Progenitor cell of endocrine pancreas (in vitro differentiated cells): ENCODE measurements at regions not wholly inside any gene's neighbourhood (a gene's known extent, or its start where the extent isn't known, plus 50 kb on each side); places are given as distances from the start of the nearest gene placed in this dataset.

Experiments
- DNase-seq: peaks from one replicate; pipeline ENCODE4 v3.0.0; 2021; ENCODE audit warnings: low spot score; ENCODE audit not compliant: unreplicated experiment
- H3K27ac Mint-ChIP-seq: 2 replicates; pipeline ENCODE4 v1.8.0; 2021; ENCODE audit warnings: mild to moderate bottlenecking, moderate library complexity, mixed read lengths
- H3K27me3 Mint-ChIP-seq: 2 replicates; pipeline ENCODE4 v1.8.0; 2021; ENCODE audit warnings: mixed read lengths
- H3K36me3 Mint-ChIP-seq: 2 replicates; pipeline ENCODE4 v1.8.0; 2022; ENCODE audit warnings: mixed read lengths; ENCODE audit not compliant: insufficient read depth
- H3K4me1 Mint-ChIP-seq: 2 replicates; pipeline ENCODE4 v1.8.0; 2021; ENCODE audit warnings: low read depth, mixed read lengths
- H3K4me3 Mint-ChIP-seq: 2 replicates; pipeline ENCODE4 v1.8.0; 2021; ENCODE audit warnings: low read depth, mild to moderate bottlenecking, moderate library complexity, mixed read lengths
- H3K9me3 Mint-ChIP-seq: 2 replicates; pipeline ENCODE4 v1.8.0; 2021; ENCODE audit warnings: low read depth, mixed read lengths
- TF ChIP-seq, protein P1 (sequence below): fragments of 200-600 bp; sonication (generic); IDR thresholded peaks from one replicate; pipeline ENCODE4 v1.5.0; 2021; ENCODE audit warnings: antibody characterized with exemption, mild to moderate bottlenecking; ENCODE audit not compliant: unreplicated experiment

GRCh38 chr5:141765896-141766551 lies 84.0 kb upstream of the ARAP3 start:
- TF ChIP-seq, protein P1, sequence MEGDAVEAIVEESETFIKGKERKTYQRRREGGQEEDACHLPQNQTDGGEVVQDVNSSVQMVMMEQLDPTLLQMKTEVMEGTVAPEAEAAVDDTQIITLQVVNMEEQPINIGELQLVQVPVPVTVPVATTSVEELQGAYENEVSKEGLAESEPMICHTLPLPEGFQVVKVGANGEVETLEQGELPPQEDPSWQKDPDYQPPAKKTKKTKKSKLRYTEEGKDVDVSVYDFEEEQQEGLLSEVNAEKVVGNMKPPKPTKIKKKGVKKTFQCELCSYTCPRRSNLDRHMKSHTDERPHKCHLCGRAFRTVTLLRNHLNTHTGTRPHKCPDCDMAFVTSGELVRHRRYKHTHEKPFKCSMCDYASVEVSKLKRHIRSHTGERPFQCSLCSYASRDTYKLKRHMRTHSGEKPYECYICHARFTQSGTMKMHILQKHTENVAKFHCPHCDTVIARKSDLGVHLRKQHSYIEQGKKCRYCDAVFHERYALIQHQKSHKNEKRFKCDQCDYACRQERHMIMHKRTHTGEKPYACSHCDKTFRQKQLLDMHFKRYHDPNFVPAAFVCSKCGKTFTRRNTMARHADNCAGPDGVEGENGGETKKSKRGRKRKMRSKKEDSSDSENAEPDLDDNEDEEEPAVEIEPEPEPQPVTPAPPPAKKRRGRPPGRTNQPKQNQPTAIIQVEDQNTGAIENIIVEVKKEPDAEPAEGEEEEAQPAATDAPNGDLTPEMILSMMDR, result no peak
- no peak for DNase-seq
- Mint-ChIP-seq H3K36me3 (no peaks in the 10 kb centered on the region), H3K27me3 (peaks cover 16% of the 10 kb centered on the region), H3K4me3 (no peak overlapping the region), H3K27ac (no peak overlapping the region), H3K9me3 (no peaks in the 10 kb centered on the region), H3K4me1 (no peaks in the 10 kb centered on the region)

DNA sequence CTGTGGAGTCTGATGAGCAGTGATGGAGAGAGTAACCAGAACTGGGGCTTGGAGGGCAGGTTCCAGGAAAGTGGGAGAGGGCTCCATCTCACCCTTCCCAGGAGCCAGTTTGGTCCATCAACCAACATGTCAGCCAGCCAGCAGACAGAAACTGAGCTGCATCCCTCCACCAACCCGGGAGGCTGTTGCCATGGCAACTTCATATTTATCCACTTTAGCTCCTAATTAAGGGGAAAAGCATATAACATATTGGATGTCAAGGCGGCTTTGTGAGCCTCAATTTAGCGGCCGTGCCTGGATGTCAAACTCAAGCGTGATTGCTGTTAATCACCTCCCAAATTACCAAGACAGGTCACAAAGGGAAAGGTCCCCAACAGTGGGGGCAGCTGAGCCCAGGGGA lies 81.5 kb upstream of the ARAP3 start:
- TF ChIP-seq, protein P1, result no peak
- H3K36me3 Mint-ChIP-seq, result no peaks in the 10 kb centered on the region
- no peak overlapping the region for H3K27ac Mint-ChIP-seq
- peaks cover 2% of the 10 kb centered on the region for H3K4me1 Mint-ChIP-seq
- H3K4me3 Mint-ChIP-seq, result no peak overlapping the region
- H3K27me3 Mint-ChIP-seq, result peaks cover 17% of the 10 kb centered on the region
- no peaks in the 10 kb centered on the region for H3K9me3 Mint-ChIP-seq
- DNase-seq, result no peak

- Mint-ChIP-seq H3K36me3 (no peaks in the 10 kb centered on the region), H3K27ac (no peak overlapping the region), H3K27me3 (peaks cover 23% of the 10 kb centered on the region), H3K4me1 (peaks cover 7% of the 10 kb centered on the region), H3K9me3 (no peaks in the 10 kb centered on the region), H3K4me3 (no peak overlapping the region)
- DNase-seq, result no peak
- TF ChIP-seq, protein P1, result no peak
Measured at GRCh38 chr5:141762790-141763368, 80.8 kb upstream of the ARAP3 start.

DNA sequence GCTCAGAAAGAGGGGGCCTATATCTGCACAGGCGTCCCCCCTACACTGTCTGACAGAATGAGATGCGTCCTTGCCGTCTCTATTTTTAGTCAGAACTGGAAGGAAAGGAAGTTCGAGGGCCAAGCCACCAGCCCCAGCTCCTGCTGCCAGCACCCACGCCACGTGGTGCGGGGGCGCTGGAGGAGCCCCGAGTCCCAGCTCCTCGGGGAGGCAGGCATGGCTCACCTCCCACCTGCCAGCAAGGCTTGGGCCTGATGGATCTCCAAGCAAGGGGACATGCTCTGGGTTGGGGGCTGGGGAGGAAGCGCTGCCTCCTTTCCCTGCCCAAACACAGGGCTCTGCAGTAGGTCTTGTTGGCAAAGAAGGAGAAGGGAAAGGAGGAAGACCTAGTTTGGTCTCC lies 80.3 kb upstream of the ARAP3 start:
- Mint-ChIP-seq H3K36me3 (no peaks in the 10 kb centered on the region), H3K27ac (no peak overlapping the region), H3K4me1 (peaks cover 9% of the 10 kb centered on the region), H3K27me3 (peaks cover 27% of the 10 kb centered on the region), H3K9me3 (no peaks in the 10 kb centered on the region), H3K4me3 (no peak overlapping the region)
- TF ChIP-seq, protein P1, result no peak
- no peak for DNase-seq

DNA sequence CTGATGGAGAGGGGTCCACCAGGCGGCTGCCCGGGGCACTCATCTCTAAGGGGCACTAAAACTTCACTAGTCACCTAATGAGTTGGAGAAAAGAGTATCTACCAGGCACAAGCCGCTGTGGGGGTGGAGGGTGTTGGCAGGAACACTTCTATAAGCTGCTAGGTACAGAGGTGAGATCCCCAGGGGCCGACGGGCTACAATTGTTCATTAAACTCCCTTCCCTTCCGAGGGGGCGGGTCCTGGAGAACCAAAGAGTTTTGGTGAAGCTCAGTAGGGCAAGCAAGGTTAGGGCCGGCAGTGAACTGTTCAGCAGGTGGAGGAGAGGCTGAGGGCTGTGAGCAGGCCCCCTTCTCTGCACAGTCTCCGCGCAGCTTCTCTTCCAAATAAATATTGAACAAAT lies 78.7 kb upstream of the ARAP3 start:
- Mint-ChIP-seq H3K4me1 (peaks cover 9% of the 10 kb centered on the region), H3K4me3 (no peak overlapping the region), H3K27me3 (peaks cover 32% of the 10 kb centered on the region), H3K36me3 (no peaks in the 10 kb centered on the region), H3K27ac (no peak overlapping the region), H3K9me3 (no peaks in the 10 kb centered on the region)
- DNase-seq, result no peak
- TF ChIP-seq, protein P1, result no peak
